ENCODE measurements at regions not wholly inside any gene's neighbourhood (a gene's known extent, or its start where the extent isn't known, plus 50 kb on each side); places are given as distances from the start of the nearest gene placed in this dataset.

DNA sequence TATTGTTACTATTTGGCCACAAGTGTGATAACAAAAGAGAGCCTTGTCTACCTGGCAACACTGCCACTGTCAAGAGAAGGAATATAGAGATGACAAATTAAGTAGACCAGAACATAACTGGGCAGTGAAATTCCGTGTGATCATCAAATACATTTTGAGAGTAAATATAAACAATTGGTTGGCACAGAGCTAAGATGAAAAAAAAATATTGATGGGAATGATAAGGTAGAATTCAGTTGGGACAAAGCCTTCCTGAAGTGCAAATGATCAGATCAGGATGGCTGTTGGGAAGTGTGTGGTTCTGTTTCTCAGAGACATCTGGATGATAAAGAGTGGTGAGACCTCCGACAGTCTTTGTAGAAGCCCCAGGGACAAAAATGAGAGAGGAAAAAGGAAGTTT is 205.5 kb upstream of the CAMK1G start:
- TF ChIP-seq EP300 (IDR thresholded peaks at IDR 0.05) (no peak), POLR2A (IDR thresholded peaks at IDR 0.05) (no peak), POLR2AphosphoS5 (IDR thresholded peaks at IDR 0.05) (no peak)
- TF ChIP-seq, protein P1, sequence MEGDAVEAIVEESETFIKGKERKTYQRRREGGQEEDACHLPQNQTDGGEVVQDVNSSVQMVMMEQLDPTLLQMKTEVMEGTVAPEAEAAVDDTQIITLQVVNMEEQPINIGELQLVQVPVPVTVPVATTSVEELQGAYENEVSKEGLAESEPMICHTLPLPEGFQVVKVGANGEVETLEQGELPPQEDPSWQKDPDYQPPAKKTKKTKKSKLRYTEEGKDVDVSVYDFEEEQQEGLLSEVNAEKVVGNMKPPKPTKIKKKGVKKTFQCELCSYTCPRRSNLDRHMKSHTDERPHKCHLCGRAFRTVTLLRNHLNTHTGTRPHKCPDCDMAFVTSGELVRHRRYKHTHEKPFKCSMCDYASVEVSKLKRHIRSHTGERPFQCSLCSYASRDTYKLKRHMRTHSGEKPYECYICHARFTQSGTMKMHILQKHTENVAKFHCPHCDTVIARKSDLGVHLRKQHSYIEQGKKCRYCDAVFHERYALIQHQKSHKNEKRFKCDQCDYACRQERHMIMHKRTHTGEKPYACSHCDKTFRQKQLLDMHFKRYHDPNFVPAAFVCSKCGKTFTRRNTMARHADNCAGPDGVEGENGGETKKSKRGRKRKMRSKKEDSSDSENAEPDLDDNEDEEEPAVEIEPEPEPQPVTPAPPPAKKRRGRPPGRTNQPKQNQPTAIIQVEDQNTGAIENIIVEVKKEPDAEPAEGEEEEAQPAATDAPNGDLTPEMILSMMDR (IDR thresholded peaks at IDR 0.05): no peak

Measured in sigmoid colon (tissue), 4 donors.